OCI-M2 (cell line): ENCODE measurements at regions not wholly inside any gene's neighbourhood (a gene's known extent, or its start where the extent isn't known, plus 50 kb on each side); places are given as distances from the start of the nearest gene placed in this dataset.
"Not testable (repeated sequence)": the region's sequence is repeated elsewhere in the genome, so short reads cannot be mapped to it uniquely, and the experiment has no call there.

ENCODE experiments used
- DNase-seq: peaks from one replicate; lab custom pipeline; 2025; ENCODE audit not compliant: unreplicated experiment; lab: John Stamatoyannopoulos, UW

DNA sequence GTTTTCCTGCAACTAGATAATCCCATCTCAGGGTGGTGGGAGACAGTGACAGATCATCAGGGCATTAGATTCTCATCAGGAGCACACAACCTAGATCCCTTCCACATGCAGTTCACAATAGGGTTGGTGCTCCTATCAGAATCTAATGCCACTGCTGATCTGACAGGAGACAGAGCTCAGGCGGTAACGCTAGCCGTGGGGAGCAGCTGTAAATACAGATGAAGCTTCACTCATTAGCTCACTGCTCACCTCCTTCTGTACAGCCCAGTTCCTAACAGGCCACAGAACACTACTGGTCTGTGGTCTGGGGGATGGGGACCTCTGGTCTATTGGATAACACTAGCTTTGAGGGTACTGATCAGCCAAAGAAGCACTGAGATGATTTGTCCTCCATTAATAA is 66.6 kb upstream of the ZNF195 start:
- not testable (repeated sequence) for DNase-seq

DNA sequence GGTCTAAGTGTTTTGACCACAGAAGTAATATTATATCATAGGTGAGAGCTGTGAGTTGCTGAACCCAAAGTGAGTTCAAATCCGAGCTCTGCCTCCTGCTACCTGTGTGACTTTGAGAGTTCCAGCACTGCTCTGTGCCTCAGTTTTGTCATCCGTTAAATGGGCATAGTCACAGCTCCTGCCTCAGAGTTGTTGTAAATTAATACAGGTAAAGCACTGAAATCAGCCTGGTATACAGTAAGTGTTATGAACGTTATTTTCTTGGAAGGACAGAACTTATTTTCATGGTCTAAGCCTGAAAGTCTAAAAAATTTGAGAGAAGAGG is 65.4 kb upstream of the ZNF195 start:
- DNase-seq: not testable (repeated sequence)

DNA sequence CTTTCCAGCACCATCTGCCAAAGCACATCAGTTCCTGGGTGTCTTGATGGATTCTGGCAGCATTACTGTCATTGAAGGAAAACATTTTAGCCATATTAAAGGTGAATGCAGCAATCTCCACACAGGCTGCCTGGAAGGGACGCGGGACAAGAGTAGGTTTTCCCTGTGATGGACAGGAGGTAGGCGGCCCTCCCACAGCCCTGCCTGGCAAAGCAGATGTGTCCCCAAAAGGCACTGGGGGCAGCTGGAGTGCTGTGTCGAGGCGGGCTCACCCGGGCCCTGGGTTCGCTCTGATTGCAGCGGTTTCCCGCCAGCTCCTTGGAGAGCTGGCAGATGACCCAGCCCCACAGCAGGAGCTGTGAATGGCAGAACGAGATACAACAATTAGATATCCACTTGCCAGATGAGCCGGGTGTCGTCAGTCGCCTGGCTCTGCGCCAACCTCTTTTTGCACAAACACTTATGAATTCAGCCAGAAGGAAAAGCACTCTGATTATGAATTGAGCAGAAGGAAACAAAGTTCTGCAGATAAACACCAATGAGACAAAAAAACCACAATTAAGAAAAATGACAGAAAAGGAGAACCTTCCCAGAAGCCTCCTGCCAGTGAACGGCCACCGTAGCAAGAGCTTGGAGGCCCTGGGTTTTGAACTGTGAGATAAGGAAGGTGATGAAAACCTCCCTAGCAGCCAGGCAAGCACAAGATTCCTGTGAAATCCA is 64.9 kb upstream of the ZNF195 start:
- not testable (repeated sequence) for DNase-seq

DNA sequence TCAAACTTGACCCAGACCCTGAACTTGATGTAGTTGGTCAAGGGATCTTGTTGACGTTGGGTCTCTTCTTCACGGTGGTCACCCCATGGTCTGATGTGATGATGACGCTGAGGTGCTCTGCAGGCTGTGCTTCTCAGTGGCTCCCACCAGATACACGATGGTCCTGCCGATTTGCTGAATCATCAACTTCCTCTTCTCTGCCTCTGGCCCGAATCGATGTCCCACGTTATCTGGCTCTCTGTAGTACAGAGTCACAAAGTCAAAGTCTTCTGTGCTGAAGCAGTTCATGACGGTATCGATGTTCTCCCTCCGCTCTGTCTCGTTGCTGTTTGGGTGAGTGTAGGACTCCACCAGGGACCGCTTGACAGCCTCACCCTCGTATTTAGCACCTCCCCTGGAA is 58.5 kb upstream of the ZNF195 start:
- peak; percentile 32 for DNase-seq

DNA sequence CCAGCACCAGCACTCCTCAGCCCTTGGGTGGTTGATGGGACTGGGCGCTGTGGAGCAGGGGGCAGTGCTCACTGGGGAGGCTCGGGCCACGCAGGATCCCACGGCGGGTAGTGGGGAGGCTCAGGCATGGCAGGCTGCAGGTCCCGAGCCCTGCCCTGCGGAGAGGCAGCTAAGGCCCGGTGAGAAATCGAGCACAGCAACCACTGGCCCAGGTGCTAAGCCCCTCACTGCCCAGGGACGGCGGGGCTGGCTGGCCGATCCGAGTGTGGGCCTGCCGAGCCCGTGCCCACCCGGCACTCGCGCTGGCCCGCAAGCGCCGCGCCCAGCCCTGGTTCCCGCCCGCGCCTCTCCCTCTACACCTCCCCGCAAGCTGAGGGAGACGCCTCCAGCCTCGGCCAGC is 56.0 kb upstream of the ZNF195 start:
- no peak for DNase-seq

DNA sequence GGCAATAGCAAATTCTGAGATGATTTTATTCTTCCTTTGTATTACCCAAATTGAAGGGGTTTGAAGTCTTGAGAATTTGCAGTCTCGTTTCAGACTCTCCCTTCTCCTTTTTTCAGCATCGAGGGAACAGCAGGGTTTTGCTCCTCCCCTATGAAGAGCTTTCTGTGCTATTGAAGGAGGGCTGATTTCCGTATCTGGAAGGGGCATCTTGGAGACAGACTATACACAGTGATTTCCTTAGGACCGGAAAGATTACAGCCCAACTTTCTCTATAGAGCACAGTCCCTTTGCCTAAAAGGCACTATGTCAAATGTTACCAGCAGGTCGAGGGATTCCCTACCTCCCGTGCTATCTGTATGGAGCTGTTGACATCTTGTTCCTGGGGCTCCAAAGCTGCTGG is 50.2 kb upstream of the ZNF195 start:
- not testable (repeated sequence) for DNase-seq
